Lung microvascular endothelial cell (primary cell): ENCODE measurements at regions not wholly inside any gene's neighbourhood (a gene's known extent, or its start where the extent isn't known, plus 50 kb on each side); places are given as distances from the start of the nearest gene placed in this dataset.
"Not testable (repeated sequence)": the region's sequence is repeated elsewhere in the genome, so short reads cannot be mapped to it uniquely, and the experiment has no call there.

Experiments used
- DNase-seq, 2 donors: peaks; one replicate each; pipeline versions ENCODE4 v3.0.0 to v3.0.0-alpha.2; 2010; ENCODE audit warnings: low read depth in 2 of 2

DNA sequence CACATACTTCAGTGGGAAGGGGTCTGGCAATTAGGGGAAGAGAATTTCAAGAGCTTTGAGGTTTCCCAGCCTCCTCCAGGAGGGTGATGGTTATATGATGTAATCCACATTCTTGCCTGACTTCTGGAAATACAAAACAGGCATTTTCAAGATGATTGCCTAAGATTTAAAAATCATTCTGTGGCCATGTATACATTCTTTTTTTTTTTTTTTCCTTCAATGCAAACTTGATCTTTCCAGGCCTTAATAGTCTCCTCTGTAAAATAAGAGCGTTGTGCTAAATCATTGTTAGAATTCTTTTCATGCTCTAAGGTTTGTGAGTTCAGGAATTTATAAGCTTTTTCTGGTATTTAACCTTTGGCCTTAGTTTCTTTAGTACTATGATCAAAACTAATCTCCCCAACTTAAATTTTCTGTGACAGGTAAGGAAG is 192.3 kb upstream of the HMCN1 start:
- DNase-seq, result no peak

DNA sequence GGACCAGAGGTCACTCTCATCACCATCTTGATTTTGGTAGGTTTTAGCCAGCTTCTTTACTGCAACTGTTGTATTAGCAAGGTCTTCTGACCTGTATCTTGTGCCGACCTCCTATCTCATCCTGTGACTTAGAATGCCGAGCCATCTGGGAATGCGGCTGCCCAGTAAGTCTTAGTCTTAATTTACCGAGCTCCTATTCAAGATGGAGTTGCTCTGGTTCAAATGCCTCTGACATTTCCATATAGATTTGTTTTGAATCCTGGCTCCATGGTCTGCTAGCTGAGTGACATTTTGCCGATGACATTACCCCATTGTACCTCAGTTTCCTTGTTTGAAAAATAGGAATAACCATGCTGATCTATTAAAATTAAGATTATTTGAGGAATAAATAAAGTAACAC is 193.9 kb upstream of the HMCN1 start:
- DNase-seq, result no peak

DNA sequence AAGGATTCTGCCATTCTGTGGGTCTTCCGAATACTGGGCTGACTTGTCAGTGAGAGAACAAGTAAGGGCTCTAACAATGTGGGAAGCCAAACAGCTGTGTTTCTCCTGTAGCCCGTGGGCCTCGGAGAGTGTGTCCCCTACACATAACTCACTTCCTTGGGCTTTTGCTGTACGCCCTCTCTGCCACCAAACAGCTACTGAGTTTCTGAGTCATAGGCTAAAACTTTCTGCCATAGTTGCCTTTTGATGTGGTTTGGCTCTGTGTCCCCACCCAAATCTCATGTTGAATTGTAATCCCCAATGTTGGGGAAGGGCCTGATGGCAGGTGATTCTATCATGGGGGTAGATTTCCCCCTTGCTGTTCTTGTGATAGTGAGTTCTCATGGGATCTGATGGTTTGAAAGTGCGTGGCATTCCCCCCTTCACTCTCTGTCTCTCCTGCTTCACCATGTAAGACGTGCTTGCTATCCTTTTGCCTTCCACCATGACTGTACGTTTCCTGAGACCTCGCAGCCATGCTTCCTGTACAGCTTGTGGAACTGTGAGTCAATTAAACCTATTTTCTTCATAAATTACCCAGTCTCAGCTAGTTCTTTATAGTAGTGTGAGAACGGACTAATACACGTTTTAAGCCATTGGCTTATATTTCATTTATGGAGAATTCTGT is 194.8 kb upstream of the HMCN1 start:
- no peak for DNase-seq

DNA sequence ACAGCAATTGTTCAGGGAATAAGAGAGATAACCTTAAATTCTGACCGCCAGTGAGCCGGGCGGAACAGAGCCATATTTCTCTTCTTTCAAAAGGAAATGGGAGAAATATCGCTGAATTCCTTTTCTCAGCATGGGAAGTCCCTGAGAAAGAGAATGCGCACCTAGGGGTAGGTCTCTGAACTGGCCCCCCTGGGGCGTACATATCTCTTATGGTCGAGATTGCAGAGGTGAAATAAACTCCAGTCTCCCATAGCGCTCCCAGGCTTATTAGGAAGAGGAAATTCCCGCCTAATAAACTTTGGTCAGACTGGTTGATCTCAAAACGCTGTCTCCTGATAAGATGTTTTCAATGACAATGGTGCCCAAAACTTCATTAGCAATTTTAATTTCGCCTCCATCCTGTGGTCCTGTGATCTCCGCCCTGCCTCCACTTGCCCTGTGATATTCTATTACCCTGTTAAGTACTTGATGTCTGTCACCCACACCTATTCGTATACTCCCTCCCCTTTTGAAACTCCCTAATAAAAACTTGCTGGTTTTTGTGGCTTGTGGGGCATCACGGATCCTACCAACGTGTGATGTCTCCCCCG is 195.8 kb upstream of the HMCN1 start:
- not testable (repeated sequence) for DNase-seq

DNA sequence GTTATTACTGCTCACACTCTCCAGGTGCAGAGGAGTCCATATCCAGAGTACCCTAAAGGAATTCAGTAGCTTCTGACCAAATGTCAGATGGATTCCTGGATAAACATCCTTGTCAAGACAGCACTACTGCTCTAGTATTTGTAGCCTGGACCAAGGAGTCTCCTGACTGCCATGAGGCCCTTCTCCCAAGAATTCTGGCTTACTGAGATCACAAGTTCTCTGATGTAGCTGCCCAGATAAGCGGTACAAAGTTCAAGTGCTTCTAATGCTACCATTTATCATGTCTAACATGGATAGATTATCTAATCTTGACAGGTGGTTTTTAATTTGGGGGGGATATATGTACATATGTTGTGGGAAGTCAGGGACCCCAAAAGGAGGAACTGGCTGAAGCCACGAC is 196.6 kb upstream of the HMCN1 start:
- DNase-seq, result no peak

DNA sequence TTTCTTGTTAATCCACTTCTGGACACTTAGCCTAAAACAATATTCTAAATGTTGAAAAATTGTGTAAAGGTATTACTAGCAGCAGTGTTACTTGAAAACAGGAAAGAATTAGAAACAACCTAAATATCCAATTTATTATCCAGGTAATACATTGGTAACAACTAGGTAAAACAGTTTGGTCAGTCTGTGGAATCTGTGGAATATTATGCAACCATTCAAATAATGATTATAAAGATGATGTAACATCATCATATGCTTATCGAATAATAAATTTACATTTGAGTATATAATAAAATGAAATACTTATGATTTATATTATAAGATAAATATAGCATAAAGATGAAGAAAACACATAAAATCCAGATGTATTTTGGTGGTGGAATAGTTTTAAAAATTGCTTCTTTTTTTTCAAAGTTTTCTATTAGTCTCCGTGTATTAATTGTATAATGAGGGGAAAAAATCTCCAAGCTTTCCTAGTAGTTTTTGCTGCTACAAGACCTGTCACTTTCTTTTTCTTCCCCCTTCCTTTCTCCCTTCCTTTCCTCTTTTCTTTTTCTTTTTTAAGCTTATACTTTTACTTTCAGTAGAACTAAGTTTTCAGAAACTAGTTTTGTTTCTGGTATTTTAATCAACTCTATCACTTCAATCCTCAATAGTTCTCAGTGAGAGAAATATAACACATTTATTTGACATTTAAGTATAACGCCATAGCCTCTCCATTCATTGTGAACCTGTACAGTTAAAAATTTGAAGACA is 197.8 kb upstream of the HMCN1 start:
- DNase-seq, result no peak

DNA sequence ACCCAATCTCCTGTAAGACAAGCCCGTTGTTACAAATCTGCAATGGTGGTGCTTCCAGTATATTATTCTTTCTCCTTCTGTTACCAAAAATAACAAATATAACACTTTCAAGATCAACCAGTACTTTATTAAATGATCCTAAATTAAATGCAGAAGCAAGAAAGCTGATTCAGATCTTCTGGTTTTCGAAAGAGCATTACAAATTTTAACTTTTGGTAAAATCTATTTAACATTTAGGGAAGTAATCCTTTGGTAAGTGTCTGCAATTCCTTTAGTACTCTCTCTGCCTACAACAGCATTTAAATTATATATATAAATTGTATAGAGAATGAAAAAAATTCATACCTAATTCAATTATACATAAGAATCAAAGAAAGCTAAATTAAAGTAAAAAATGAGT is 198.6 kb upstream of the HMCN1 start:
- no peak for DNase-seq

DNA sequence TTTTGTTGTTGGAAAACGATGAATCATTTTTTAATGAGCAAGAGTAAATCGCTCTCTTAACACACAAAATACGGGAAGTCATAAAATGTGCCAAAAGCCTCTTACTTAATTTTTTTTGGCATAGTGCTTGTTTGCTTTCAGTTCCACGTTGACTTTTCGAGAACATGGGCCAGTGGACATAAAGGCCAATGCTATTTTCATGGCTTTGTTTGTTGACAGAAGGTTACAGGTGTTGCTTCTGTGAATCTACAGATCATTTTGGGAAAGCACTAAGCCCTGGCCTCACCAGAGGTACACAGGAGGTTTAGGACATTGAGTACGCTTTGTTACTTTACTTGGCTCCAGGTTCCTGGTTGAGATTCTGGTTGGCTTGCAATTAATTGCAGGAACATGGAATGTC is 199.4 kb upstream of the HMCN1 start:
- peak in 1 of 2 donors; percentile 66 for DNase-seq

DNA sequence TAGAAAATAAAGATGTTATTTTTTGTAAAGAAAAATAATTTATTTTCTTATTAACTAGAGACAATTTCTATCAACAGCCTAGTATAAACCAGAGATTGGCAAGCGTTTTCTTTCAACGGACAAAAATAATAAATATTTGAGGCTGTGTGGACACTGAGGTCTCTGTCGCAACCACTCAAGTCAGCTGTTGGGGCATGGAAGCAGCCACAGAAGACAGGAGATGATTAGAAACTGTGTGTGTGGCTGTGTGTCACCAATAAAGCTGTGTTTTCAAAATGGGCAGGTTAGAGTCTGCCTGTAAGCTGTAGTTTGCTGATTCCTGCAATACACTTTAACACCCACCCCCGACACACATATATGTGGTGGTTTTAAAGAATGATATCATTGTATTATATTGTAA is 200.6 kb upstream of the HMCN1 start:
- DNase-seq, result no peak

DNA sequence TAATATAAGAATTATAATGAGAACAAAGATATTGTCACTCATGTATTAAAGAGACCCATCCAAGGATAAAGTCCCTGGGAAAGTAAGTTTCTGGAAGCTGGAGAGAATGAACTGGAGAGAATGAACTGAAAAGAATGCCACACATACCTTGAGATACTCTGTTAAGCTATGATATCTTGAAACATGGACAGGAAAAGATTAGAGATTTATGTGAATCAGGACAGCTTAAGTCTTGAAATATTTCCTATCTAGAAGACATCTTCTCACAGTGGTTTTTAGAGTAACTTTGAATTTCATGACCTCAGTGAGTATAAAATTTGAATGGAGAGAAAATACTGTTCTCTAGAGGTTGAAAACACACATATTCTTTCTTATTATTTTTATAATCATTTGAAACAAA is 201.3 kb upstream of the HMCN1 start:
- no peak for DNase-seq

DNA sequence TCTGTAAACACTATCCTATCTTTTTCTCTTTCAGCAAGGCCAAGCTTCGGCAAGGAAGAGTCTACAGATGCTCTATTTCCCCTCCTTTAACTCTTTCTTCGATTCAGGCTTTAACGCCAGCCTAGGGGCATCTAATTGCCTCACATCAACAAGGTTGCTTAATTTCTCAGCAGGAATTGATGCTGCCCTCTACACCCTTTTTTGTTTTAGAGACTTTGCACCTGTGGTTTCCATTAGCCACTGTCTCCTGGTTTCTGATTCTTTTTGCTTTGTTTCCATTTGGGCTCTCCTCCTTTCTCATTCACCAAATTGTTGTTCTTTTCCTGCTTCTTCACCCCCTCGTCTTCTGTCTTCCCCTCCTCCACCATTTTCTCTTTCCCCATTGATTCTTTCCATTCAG is 202.4 kb upstream of the HMCN1 start:
- DNase-seq, result no peak

DNA sequence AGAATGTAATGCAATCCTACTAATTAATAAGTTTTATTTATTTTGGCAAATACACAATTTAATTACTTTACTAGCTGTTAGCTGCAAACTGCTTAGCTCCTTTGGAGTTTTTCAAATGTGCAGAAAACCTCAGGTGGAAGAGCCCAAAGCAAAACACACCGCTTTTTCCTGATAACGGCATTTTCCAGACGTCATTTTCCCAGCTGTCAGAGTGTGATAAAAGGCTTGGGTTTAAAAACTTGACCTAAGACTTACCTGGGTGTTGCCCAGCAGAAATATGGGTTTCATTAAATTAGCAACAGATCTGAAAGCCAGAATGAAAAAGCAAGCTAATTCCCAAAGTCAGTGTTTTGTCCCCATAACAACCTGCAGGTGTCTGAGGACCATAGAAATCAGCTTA is 204.0 kb upstream of the HMCN1 start:
- no peak for DNase-seq

DNA sequence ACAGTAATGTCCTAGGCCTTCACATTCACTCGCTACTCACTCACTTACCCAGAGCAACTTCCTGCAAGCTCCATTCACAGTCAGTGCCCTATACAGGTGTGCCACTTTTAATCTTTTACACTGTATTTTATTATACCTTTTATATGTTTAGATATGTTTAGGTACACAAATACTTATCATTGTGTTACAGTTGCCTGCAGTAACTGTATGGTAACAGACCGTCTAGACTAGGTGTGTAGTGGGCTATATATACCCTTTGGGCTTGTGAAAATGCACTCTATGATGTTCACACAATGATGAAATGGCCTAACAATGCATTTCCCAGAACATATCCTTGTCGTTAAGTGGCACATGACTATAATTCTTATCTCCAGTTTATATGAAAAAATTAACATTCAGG is 204.5 kb upstream of the HMCN1 start:
- no peak for DNase-seq

DNA sequence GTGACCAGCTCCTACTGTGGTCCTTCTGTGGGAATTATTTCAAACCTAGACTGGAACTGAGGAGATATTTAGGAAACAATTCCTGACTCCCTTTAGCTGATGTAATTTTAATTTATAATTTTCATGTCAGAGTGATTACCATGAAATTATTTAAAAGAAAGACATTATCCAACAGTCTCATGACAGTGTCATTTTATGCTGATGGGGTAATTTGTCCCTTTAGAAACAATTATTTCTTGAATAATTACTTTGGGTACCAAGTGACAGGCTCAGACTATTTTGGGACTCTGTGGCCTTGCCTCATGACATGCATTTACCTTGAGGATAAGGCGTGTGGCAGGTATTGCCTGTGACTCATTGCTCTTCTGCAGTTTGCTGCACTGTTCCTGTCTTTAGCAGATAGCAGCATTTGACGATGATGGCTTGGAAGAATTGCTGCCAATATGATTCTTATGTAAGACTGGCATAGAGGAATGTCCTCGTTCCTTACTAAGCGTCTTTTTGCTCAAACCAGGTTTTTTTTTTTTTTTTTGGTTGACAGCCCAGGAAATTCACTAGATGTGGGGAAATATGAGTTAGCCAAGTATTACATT is 206.0 kb upstream of the HMCN1 start:
- no peak for DNase-seq

DNA sequence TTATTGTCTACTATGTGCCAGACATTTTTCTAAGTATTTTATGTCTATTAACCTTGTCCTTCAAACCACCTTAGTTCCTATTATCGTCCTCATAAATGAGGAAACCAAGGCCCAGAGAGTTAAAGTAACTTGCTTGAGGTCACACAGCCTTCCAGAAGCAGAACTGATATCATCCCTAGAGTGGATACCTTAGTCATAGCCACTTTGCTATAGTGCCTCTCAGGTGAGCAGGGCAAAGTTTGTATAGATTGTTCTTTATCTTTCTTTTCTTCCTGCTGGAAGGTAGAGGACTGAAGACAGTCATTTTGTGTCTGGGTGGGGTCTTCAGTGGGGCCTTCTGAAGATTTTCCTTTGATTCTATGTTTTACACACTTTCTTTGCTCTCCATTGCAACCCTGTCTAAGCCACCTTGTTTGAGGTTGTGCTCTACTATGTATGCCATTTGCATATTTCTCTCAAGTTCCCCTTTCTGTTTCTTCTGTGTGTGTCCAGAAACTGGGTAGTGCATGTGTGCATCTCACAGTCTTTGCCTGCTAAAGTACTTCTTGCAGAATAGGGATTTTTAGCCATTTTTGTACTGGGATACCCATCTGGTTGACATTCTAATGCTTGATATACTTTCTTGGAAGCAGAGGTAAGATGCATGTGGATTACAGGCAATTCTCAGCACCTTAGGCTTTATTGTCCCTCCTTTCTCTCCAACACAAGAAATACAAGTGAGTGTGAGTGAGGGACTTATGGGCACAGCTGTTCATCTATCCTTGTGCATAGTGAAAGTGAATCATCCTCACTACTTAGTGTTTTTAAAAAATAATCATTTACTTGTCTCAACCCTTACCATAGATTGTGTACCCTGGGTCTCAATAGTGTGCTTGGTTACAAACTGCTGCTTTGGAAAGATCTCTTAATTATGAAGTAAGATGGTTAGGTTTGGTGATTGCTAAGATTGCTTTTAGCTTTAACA is 207.6 kb upstream of the HMCN1 start:
- DNase-seq, result no peak

DNA sequence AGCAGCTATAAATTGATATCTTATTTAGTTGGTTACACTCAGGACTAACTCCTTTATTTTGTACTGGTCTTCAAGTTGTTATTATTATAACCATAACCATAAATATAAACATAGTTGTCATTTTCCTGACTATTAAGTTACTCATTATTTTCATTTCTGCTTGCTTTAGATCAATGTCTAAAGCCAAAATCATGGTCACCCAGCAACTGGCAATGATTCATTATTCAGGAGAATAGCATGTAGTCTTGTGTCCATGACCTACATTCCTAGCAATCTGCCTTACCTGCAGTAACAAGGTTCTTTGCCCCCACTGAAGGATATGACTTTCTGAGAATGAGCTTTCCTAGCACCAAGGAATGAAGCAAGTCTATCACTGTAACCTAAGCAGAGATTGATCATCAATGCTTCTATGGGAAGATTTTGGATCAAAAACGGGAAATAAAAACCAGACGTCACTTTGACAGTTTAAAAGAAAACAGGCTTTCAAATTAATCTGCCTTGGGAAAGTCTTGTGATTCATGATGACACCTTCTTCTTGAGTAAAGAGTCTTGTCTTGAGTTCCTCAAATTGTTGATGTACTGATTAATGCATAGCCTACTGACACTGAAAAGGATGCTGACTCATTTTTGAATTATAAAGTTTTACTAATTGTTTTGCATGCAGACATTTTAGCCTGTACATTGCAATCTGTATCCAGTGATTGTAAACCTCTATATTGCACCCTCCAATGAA is 203.3 kb upstream of the IVNS1ABP start:
- peak in 1 of 2 donors; percentile 79 for DNase-seq

DNA sequence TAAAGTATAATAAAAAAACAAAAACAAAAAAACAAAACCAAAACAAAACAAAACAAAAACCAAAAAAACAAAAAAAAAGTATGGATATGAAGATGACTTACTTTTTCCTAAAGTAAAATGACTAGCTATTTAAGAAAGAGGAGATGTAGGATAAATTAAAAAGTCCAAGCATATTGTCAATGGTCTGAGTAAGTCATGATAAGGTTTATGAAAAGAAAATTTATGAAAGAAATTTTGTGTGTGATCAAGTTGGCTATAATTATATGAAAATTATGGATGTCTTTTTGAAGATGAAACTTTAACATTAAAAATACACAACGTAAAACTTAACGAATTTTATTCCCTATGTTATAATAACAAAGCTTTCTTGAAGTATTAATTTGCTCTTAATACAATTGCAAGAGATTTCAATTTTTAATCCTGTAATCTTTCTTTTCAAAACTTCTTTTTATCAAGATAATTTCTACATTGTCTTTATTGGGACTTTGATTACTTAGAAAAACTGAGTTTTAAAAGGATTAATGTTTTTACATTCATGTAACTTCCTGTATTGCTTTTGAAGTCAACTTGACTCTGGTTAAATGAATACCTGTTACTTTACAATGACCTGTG is 200.9 kb upstream of the IVNS1ABP start:
- no peak for DNase-seq

DNA sequence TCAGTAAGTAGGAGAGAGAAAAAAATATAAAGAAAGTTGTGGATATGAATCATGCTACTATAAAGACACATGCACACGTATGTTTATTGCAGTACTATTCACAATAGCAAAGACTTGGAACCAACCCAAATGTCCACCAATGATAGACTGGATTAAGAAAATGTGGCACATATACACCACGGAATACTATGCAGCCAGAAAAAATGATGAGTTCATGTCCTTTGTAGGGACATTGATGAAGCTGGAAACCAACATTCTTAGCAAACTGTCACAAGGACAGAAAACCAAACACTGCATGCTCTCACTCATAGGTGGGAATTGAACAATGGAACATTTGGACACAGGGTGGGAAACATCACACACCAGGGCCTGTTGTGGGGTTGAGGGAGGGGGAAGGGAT is 200.3 kb upstream of the IVNS1ABP start:
- not testable (repeated sequence) for DNase-seq

DNA sequence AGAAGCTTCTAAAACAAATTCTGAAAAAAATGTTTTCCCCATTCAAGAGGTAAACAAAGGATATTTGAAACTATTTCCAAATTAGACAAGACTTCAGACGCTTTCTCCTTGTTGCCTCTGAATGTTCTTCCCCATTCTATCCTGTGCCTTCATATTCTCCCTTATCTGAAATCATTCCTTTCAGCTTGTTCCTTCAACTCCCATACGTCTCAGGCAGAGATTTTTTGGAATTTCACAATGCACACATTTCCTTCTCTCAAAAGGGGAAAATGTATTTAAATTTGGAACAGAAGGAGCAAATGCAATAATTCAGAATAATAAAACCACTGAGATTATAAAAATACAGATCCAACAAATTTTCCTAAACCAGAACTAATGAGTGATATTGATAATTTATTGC is 198.7 kb upstream of the IVNS1ABP start:
- no peak for DNase-seq

DNA sequence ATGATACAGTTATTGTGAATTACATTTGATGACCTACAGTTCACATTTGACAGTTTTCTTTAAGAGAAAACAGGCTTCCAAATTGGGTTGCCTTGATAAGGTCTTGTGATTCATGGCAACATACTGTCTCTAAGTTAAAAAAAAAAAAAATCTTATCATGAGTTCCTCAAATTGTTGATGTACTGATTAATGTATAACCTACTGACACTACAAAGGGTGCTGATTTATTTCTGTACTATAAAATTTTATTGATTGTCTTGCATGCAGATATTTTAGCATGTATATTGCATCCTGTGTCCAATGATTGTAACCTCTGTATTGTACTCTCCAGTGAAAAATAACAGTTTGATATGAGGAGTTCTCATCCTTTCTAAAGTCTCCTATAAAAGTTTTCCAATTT is 197.3 kb upstream of the IVNS1ABP start:
- no peak for DNase-seq
